Astrocyte of the spinal cord (primary cell): ENCODE measurements at regions not wholly inside any gene's neighbourhood (a gene's known extent, or its start where the extent isn't known, plus 50 kb on each side); places are given as distances from the start of the nearest gene placed in this dataset.

Experiments used
- DNase-seq: peaks from one replicate; pipeline ENCODE4 v3.0.0; 2011; ENCODE audit warnings: low read depth, low spot score
- H3K4me3 ChIP-seq: 2 replicates; pipeline ENCODE4 v1.5.1; 2011; ENCODE audit warnings: low read depth, mild to moderate bottlenecking, low read length, moderate library complexity
- in situ Hi-C: cut with HindIII; loops from 2 replicates; pipeline ENCODE4 v1.10.0; 2017; ENCODE audit warnings: low sequenced_read_pairs
- TF ChIP-seq, protein P1 (sequence below): IDR thresholded peaks from 2 replicates; pipeline ENCODE4 v1.5.1; 2012; ENCODE audit warnings: low read depth, mild to moderate bottlenecking, low read length, inconsistent platforms

GRCh38 chrX:95628796-95629195 lies 1055.8 kb upstream of the DIAPH2 start:
- TF ChIP-seq, protein P1, sequence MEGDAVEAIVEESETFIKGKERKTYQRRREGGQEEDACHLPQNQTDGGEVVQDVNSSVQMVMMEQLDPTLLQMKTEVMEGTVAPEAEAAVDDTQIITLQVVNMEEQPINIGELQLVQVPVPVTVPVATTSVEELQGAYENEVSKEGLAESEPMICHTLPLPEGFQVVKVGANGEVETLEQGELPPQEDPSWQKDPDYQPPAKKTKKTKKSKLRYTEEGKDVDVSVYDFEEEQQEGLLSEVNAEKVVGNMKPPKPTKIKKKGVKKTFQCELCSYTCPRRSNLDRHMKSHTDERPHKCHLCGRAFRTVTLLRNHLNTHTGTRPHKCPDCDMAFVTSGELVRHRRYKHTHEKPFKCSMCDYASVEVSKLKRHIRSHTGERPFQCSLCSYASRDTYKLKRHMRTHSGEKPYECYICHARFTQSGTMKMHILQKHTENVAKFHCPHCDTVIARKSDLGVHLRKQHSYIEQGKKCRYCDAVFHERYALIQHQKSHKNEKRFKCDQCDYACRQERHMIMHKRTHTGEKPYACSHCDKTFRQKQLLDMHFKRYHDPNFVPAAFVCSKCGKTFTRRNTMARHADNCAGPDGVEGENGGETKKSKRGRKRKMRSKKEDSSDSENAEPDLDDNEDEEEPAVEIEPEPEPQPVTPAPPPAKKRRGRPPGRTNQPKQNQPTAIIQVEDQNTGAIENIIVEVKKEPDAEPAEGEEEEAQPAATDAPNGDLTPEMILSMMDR, result no peak
- in situ Hi-C loops, result no loop called here
- DNase-seq, result no peak
- H3K4me3 ChIP-seq, result no peak overlapping the region

DNA sequence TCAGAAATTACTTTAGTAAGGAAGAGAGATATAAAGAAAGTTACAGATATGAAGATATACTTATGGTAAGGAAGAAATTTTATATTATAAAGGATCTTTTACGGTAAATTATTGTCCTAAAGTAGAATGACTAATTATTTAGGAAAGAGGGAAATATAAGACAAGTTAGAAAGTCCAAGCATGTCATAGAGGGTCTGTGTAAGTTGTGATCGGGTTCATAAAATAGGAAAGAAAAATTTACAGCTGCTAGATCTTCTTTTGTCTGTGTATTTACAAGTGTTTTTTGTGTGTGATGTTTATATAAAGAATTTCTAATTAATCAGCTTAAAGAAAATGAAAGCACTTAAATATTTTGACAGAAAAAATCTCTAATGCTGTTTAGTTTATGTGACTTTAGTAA lies 1054.9 kb upstream of the DIAPH2 start:
- no peak overlapping the region for H3K4me3 ChIP-seq
- DNase-seq, result peak; percentile 3
- TF ChIP-seq, protein P1, result no peak
- in situ Hi-C loops, result no loop called here

DNA sequence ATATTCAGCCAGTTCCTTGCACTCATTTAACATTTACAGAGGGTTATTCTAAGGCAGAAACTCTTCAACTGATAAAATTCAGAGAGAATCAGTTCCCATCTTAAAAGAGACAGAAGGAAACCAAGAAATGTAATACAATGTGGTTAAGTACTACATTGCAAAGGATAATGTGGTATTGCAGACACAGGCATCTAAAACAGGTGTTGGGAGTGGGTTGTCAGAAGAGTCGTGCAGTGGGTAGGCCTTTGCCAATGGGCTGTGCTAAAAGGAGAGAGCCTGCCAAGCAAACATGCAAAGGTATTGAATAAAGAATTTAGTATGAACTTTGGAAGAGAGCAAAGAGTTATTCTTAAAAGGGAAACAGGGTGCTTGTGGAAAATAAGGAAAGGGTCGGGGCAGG lies 1044.4 kb upstream of the DIAPH2 start:
- H3K4me3 ChIP-seq, result no peak overlapping the region
- TF ChIP-seq, protein P1, result no peak
- DNase-seq, result no peak
- in situ Hi-C loops, result no loop called here

GRCh38 chrX:95645738-95646137 lies 1038.9 kb upstream of the DIAPH2 start:
- TF ChIP-seq, protein P1, result no peak
- H3K4me3 ChIP-seq, result no peak overlapping the region
- in situ Hi-C loops, result no loop called here
- no peak for DNase-seq

DNA sequence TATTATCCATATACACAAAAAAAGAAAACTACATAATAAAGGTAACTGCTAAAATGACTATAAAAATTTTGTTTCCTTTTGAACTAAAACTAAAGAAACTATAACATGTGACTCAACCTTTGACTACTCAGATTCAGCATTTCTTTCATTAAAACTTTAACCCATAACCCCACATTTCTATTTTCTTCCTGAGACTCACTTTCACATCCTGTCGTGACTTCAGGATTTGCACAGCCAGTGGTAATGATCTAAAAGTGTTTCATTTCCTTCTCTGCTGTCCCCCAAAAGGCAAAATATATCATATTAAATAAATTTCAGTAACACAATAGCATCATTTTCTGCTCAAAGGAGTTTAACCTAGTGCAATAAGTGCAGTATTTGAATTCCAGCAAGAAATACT lies 1022.4 kb upstream of the DIAPH2 start:
- in situ Hi-C loops, result no loop called here
- no peak overlapping the region for H3K4me3 ChIP-seq
- no peak for DNase-seq
- TF ChIP-seq, protein P1, result no peak

DNA sequence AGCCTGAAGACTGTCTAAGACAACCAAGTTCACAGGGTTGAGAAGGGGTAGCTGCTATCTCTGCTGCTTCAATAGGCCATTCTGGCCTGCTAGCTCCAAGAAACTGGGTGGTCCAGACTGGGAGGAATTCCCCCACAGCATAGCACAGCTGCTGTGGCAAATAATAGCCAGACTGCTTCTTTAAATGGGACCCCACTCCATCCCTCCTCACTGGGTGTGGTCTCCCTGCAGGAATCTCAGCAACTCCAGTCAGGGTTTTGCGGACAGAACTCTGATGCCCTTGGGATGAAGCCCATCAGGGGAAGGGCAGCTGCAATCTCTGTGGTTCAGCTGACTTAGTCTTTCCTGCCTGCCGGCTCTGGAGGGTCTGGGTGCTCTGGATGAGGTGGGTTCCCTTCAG lies 1018.6 kb upstream of the DIAPH2 start:
- no peak overlapping the region for H3K4me3 ChIP-seq
- in situ Hi-C loops, result no loop called here
- DNase-seq, result no peak
- TF ChIP-seq, protein P1, result no peak

DNA sequence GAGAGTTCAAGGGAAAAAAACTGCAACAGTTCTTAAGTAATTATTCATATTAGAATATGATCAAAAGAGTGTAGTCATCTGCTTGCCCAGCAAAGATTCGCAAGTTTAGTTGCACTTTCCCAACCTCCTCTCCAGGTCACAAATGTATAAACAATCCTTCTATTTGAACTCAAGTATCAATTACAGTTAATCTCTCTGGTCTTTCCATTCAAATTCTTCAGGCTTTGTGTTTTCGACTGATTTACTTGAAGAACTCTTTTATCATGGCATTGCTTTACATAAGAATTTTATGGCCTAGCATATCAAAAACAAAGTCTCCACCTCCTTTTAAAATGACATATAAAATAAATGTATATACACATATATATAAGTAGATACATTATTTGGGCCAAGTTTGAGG lies 1009.6 kb upstream of the DIAPH2 start:
- DNase-seq, result no peak
- TF ChIP-seq, protein P1, result no peak
- no peak overlapping the region for H3K4me3 ChIP-seq
- in situ Hi-C loops, result no loop called here
